ENCODE measurements at regions not wholly inside any gene's neighbourhood (a gene's known extent, or its start where the extent isn't known, plus 50 kb on each side); places are given as distances from the start of the nearest gene placed in this dataset.
"Not testable (repeated sequence)": the region's sequence is repeated elsewhere in the genome, so short reads cannot be mapped to it uniquely, and the experiment has no call there.

GRCh38 chr15:22194739-22195617 is 114.7 kb downstream of the OR4M2 start:
- H3K4me3 ChIP-seq (ENCODE audit: low read depth, low read length); DNase-seq (ENCODE audit: low read depth): not testable (repeated sequence)

DNA sequence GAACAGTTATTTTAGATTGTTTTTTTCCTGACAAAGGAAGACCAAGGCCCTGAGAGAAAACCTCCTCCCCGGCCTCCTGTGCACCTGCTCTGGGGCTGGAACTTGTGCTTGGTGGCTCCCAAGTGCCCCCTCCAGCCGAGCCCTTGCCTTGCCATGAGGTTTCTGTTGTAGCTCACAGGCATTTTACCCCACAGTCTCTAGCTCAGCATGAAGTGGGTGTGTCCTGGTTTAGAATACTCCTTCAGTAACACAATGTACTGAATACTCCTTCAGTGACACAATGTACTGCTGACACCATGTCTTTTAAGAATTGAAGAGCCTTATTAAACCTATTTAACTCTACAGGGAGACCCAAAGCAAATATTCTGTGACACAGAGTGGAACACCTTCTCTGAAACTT is 116.1 kb downstream of the OR4M2 start:
- DNase-seq (ENCODE audit: low read depth) = not testable (repeated sequence)

GRCh38 chr15:22200417-22200816 is 120.1 kb downstream of the OR4M2 start:
- not testable (repeated sequence) for H3K4me3 ChIP-seq (ENCODE audit: low read depth, low read length); DNase-seq (ENCODE audit: low read depth)

More for the DNA sequence above, 116.1 kb downstream of the OR4M2 start:
- not testable (repeated sequence) for H3K4me3 ChIP-seq (ENCODE audit: low read depth, low read length)

- H3K4me3 ChIP-seq (ENCODE audit: low read depth, low read length) = not testable (repeated sequence)
These were observed 121.8 kb downstream of the OR4M2 start for GRCh38 chr15:22201993-22202659.

GRCh38 chr15:22203208-22203607 is 122.9 kb downstream of the OR4M2 start:
- not testable (repeated sequence) for H3K4me3 ChIP-seq (ENCODE audit: low read depth, low read length); DNase-seq (ENCODE audit: low read depth)

More at GRCh38 chr15:22201993-22202659, 121.8 kb downstream of the OR4M2 start:
- DNase-seq (ENCODE audit: low read depth) = not testable (repeated sequence)

DNA sequence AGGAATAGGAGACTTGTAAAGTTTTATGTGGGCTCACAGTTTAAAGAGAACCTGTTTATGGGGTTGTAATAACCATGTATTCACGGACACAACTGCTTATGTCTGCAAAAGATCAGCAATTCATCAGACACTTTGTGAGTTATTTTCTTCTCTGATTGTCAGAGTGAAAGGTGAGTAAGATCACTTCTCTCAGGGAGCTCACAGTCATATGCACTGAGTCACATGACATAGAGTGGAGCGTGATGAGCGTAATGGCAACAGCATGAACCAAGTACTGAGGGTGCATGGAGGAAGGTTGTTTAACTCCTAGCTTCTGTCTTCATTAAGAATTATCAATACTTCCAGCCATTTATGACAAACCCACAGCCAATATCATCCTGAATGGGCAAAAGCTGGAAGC is 128.8 kb downstream of the OR4M2 start:
- not testable (repeated sequence) for H3K4me3 ChIP-seq (ENCODE audit: low read depth, low read length); DNase-seq (ENCODE audit: low read depth)

- not testable (repeated sequence) for DNase-seq (ENCODE audit: low read depth); H3K4me3 ChIP-seq (ENCODE audit: low read depth, low read length)
These were observed 142.3 kb downstream of the OR4M2 start for GRCh38 chr15:22222596-22222995.

DNA sequence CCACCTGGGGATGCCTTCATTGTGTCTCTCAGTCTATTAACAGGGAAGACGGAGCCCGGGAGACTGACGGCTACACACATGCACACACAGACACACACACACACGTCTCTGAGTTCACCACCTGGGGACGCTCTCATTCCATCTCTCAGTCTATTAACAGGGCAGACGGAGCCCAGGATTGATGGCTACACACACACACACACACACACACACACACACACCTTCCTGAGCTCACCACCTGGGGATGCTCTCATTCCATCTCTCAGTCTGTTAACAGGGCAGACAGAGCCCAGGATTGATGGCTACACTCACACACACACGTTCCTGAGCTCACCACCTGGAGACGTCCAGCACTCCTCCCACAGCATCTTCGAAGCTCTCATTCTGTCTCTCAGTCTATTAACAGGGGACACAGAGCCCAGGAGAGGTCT is 143.9 kb downstream of the OR4M2 start:
- H3K4me3 ChIP-seq (ENCODE audit: low read depth, low read length) = no peak overlapping the region
- no peak for DNase-seq (ENCODE audit: low read depth)
- TF ChIP-seq, protein P1, sequence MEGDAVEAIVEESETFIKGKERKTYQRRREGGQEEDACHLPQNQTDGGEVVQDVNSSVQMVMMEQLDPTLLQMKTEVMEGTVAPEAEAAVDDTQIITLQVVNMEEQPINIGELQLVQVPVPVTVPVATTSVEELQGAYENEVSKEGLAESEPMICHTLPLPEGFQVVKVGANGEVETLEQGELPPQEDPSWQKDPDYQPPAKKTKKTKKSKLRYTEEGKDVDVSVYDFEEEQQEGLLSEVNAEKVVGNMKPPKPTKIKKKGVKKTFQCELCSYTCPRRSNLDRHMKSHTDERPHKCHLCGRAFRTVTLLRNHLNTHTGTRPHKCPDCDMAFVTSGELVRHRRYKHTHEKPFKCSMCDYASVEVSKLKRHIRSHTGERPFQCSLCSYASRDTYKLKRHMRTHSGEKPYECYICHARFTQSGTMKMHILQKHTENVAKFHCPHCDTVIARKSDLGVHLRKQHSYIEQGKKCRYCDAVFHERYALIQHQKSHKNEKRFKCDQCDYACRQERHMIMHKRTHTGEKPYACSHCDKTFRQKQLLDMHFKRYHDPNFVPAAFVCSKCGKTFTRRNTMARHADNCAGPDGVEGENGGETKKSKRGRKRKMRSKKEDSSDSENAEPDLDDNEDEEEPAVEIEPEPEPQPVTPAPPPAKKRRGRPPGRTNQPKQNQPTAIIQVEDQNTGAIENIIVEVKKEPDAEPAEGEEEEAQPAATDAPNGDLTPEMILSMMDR (IDR thresholded peaks at IDR 0.05; ENCODE audit: low read depth, low read length, missing control alignments) = no peak

DNA sequence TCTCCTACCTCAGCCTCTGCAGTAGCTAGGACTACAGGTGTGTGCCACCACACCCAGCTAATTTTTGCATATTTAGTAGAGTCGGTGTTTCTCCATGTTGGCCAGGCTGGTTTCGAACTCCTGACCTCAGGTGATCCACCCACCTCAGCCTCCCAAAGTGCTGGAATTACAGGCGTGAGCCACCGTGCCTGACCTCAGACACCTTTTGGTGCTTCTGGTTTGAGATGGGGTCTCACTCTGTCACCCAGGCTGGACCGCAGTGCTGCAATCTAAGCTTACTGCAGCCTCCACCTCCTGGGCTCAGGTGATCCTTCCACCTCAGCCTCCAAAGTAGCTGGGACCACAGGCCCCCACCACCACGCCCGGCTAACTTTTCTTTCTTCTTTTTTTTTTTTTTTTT is 144.6 kb downstream of the OR4M2 start:
- DNase-seq (ENCODE audit: low read depth); H3K4me3 ChIP-seq (ENCODE audit: low read depth, low read length): not testable (repeated sequence)

- no peak overlapping the region for H3K4me3 ChIP-seq (ENCODE audit: low read depth, low read length)
- DNase-seq (ENCODE audit: low read depth) = no peak
- TF ChIP-seq, protein P1 (IDR thresholded peaks at IDR 0.05; ENCODE audit: low read depth, low read length, missing control alignments) = no peak
These were observed 145.9 kb downstream of the OR4M2 start for GRCh38 chr15:22226034-22226790.

GRCh38 chr15:22227411-22228100 is 147.2 kb downstream of the OR4M2 start:
- DNase-seq (ENCODE audit: low read depth) = no peak
- TF ChIP-seq, protein P1 (IDR thresholded peaks at IDR 0.05; ENCODE audit: low read depth, low read length, missing control alignments) = no peak
- no peak overlapping the region for H3K4me3 ChIP-seq (ENCODE audit: low read depth, low read length)

Data from GM12864 (cell line).